ENCODE measurements at regions not wholly inside any gene's neighbourhood (a gene's known extent, or its start where the extent isn't known, plus 50 kb on each side); places are given as distances from the start of the nearest gene placed in this dataset.

DNA sequence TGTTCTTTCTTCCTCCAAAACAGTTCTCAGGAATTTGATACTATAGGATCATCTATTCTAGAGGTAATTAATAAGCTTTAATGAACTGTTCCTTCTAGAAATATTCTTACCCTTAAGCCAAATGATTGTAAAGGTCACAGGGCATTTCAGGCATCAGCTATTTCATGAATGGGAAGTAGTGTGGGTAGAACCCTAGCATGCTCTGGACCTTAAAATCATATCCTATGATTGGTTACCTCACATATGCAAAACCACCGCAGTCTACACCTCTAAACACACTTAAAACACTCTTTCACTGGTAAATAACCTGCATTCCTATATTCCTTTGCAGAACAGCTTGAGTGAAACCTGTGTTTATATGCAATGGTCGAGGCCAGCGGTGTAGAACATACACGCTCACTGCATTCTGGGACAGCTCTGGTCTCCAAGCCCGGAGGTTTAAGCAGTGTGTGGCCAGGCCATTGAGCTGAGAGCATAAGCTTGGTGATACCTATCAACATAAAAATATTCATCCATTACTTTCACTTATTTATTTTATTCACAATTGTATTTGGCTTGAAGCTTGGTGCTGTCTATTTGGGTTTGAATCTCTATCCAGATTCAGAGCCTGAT lies 87.7 kb upstream of the RASGRP1 start:
- no peak overlapping the region for H3K4me3 ChIP-seq
- no peaks in the 10 kb centered on the region for H3K79me2 ChIP-seq (ENCODE audit: insufficient read depth)
- no peaks in the 10 kb centered on the region for H3K9me2 ChIP-seq (ENCODE audit: insufficient read depth)
- H3K27ac ChIP-seq = no peak overlapping the region
- H4K20me1 ChIP-seq (ENCODE audit: insufficient read depth) = no peaks in the 10 kb centered on the region
- H3K9ac ChIP-seq = no peak overlapping the region
- no peak for DNase-seq
- no peaks in the 10 kb centered on the region for H3K4me1 ChIP-seq (ENCODE audit: insufficient read depth)
- no peaks in the 10 kb centered on the region for H3K36me3 ChIP-seq (ENCODE audit: low read depth)
- H2AFZ ChIP-seq = no peak overlapping the region
- no peak overlapping the region for H3K4me2 ChIP-seq (ENCODE audit: unreplicated experiment)
- no peaks in the 10 kb centered on the region for H3F3A ChIP-seq (ENCODE audit: insufficient read depth)
- TF ChIP-seq EZH2 (IDR thresholded peaks at IDR 0.05; ENCODE audit: insufficient read depth, poor library complexity, severe bottlenecking) (no peak), EZH2phosphoT487 (IDR thresholded peaks at IDR 0.05; ENCODE audit: insufficient read depth, low read depth) (no peak)
- 66 to 73% methylated on average over 5 of the region's 5 CpGs for WGBS, 2 experiments (ENCODE audit: low coverage in 1 of 2, low lambda C conversion rate in 2 of 2, missing lambda C conversion rate in 2 of 2)
- in situ Hi-C loops (cut with MboI) = loop anchor here (25.0 kb wide), 1 partner anchor 665 kb away; no protein-coding TSS in a partner anchor
- peaks cover 37% of the 10 kb centered on the region for H3K27me3 ChIP-seq (replicated peaks; ENCODE audit: insufficient read depth)
- H3K9me3 ChIP-seq (ENCODE audit: low read depth) = no peaks in the 10 kb centered on the region

DNA sequence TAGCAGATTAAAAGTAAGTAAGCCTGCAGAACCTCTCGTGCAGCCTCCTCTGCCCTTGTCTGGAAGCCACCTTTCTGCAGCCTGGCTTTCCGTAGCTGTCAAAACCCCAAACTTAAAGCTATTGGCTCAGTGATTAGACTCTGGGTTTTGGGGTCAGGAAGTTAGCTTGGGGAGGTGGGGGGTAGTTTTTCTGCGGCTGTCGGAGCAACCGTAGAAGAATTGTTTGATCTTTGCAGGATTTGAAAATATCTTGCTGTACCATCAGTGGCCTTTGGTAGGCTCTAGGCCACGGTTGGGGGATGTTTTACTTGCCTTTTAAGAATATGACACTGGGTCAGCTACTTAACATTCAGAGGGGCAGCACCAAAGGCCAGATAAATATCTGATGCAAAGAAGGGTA lies 88.4 kb upstream of the RASGRP1 start:
- no peaks in the 10 kb centered on the region for H4K20me1 ChIP-seq (ENCODE audit: insufficient read depth)
- H3K9me3 ChIP-seq (ENCODE audit: low read depth) = no peaks in the 10 kb centered on the region
- no peaks in the 10 kb centered on the region for H3K36me3 ChIP-seq (ENCODE audit: low read depth)
- WGBS, 2 experiments (ENCODE audit: low coverage in 1 of 2, low lambda C conversion rate in 2 of 2, missing lambda C conversion rate in 2 of 2) = 62 to 64% methylated on average over 6 of the region's 6 CpGs
- no peak overlapping the region for H3K4me2 ChIP-seq (ENCODE audit: unreplicated experiment)
- H2AFZ ChIP-seq = no peak overlapping the region
- in situ Hi-C loops (cut with MboI) = loop anchor here (25.0 kb wide), 1 partner anchor 666 kb away; no protein-coding TSS in a partner anchor
- peaks cover 34% of the 10 kb centered on the region for H3K27me3 ChIP-seq (replicated peaks; ENCODE audit: insufficient read depth)
- no peak for DNase-seq
- no peak overlapping the region for H3K4me3 ChIP-seq
- no peaks in the 10 kb centered on the region for H3K9me2 ChIP-seq (ENCODE audit: insufficient read depth)
- H3K79me2 ChIP-seq (ENCODE audit: insufficient read depth) = no peaks in the 10 kb centered on the region
- no peaks in the 10 kb centered on the region for H3K4me1 ChIP-seq (ENCODE audit: insufficient read depth)
- TF ChIP-seq EZH2phosphoT487 (IDR thresholded peaks at IDR 0.05; ENCODE audit: insufficient read depth, low read depth) (no peak), EZH2 (IDR thresholded peaks at IDR 0.05; ENCODE audit: insufficient read depth, poor library complexity, severe bottlenecking) (no peak)
- H3F3A ChIP-seq (ENCODE audit: insufficient read depth) = no peaks in the 10 kb centered on the region
- H3K9ac ChIP-seq = no peak overlapping the region
- H3K27ac ChIP-seq = no peak overlapping the region

- Histone ChIP-seq H3K9me3 (ENCODE audit: low read depth) (no peaks in the 10 kb centered on the region), H4K20me1 (ENCODE audit: insufficient read depth) (no peaks in the 10 kb centered on the region), H3K27me3 (replicated peaks; ENCODE audit: insufficient read depth) (0 out of 2 replicates have a peak, but pooled peaks cover 19% of the 10 kb centered on the region), H2AFZ (no peak overlapping the region), H3K9ac (no peak overlapping the region), H3K4me3 (no peak overlapping the region), H3K4me1 (ENCODE audit: insufficient read depth) (no peaks in the 10 kb centered on the region), H3K9me2 (ENCODE audit: insufficient read depth) (no peaks in the 10 kb centered on the region), H3F3A (ENCODE audit: insufficient read depth) (no peaks in the 10 kb centered on the region), H3K27ac (no peak overlapping the region), H3K79me2 (ENCODE audit: insufficient read depth) (no peaks in the 10 kb centered on the region), H3K36me3 (ENCODE audit: low read depth) (no peaks in the 10 kb centered on the region), H3K4me2 (ENCODE audit: unreplicated experiment) (no peak overlapping the region)
- TF ChIP-seq EZH2 (IDR thresholded peaks at IDR 0.05; ENCODE audit: insufficient read depth, poor library complexity, severe bottlenecking) = no peak
- TF ChIP-seq EZH2phosphoT487 (IDR thresholded peaks at IDR 0.05; ENCODE audit: insufficient read depth, low read depth) = no peak
- 64 to 75% methylated on average over 5 of the region's 5 CpGs for WGBS, 2 experiments (ENCODE audit: low coverage in 1 of 2, low lambda C conversion rate in 2 of 2, missing lambda C conversion rate in 2 of 2)
- in situ Hi-C loops (cut with MboI) = loop anchor here (25.0 kb wide), 1 partner anchor 671 kb away; no protein-coding TSS in a partner anchor
- DNase-seq = no peak
These were observed 93.8 kb upstream of the RASGRP1 start for GRCh38 chr15:38658431-38658830.

- in situ Hi-C loops (cut with MboI) = loop anchor here (25.0 kb wide), 1 partner anchor 673 kb away; no protein-coding TSS in a partner anchor
These were observed 96.1 kb upstream of the RASGRP1 start for GRCh38 chr15:38660738-38661137.

More at GRCh38 chr15:38660738-38661137, 96.1 kb upstream of the RASGRP1 start:
- Histone ChIP-seq H3F3A (ENCODE audit: insufficient read depth) (no peaks in the 10 kb centered on the region), H4K20me1 (ENCODE audit: insufficient read depth) (no peaks in the 10 kb centered on the region), H3K27ac (no peak overlapping the region), H3K4me3 (no peak overlapping the region), H3K9me2 (ENCODE audit: insufficient read depth) (no peaks in the 10 kb centered on the region), H3K27me3 (replicated peaks; ENCODE audit: insufficient read depth) (peaks cover 35% of the 10 kb centered on the region), H2AFZ (no peak overlapping the region), H3K79me2 (ENCODE audit: insufficient read depth) (no peaks in the 10 kb centered on the region), H3K36me3 (ENCODE audit: low read depth) (no peaks in the 10 kb centered on the region), H3K9ac (no peak overlapping the region), H3K9me3 (ENCODE audit: low read depth) (no peaks in the 10 kb centered on the region), H3K4me2 (ENCODE audit: unreplicated experiment) (no peak overlapping the region), H3K4me1 (ENCODE audit: insufficient read depth) (no peaks in the 10 kb centered on the region)
- no peak for TF ChIP-seq EZH2phosphoT487 (IDR thresholded peaks at IDR 0.05; ENCODE audit: insufficient read depth, low read depth)
- TF ChIP-seq EZH2 (IDR thresholded peaks at IDR 0.05; ENCODE audit: insufficient read depth, poor library complexity, severe bottlenecking) = no peak
- WGBS, 2 experiments (ENCODE audit: low coverage in 1 of 2, low lambda C conversion rate in 2 of 2, missing lambda C conversion rate in 2 of 2) = 70 to 100% methylated on average over 1 of the region's 1 CpG
- DNase-seq = no peak
